Sigmoid colon (tissue), 4 donors: ENCODE measurements at regions not wholly inside any gene's neighbourhood (a gene's known extent, or its start where the extent isn't known, plus 50 kb on each side); places are given as distances from the start of the nearest gene placed in this dataset.

ENCODE experiments used
- CTCF ChIP-seq, 4 experiments: fragments of 450-650 bp in 3 of 4; fragments of 200-600 bp in 1 of 4; IDR thresholded peaks; one replicate each; pipeline ENCODE4 v1.5.1; 2016 to 2019; ENCODE audit warnings: antibody characterized with exemption in 4 of 4, mild to moderate bottlenecking in 3 of 4, moderate library complexity in 2 of 4
- EP300 ChIP-seq, 4 donors: sonication (generic); formaldehyde crosslinking; IDR thresholded peaks; one replicate each; pipeline ENCODE4 v1.6.1; 2017; ENCODE audit warnings: antibody characterized with exemption in 4 of 4
- POLR2A ChIP-seq, 2 donors: fragments of 450-650 bp; IDR thresholded peaks; one replicate each; pipeline ENCODE4 v1.6.1; 2016; ENCODE audit warnings: antibody characterized with exemption in 2 of 2, mild to moderate bottlenecking in 2 of 2, moderate library complexity in 2 of 2
- POLR2AphosphoS5 ChIP-seq, 4 donors: sonication (generic); formaldehyde crosslinking; IDR thresholded peaks; one replicate each; pipeline ENCODE4 v1.6.1; 2017; ENCODE audit warnings: antibody characterized with exemption in 4 of 4

GRCh38 chr2:196515608-196516007, 123.9 kb upstream of the CCDC150 start:
- no peak for TF ChIP-seq CTCF (IDR thresholded peaks at IDR 0.05)
- TF ChIP-seq EP300 (IDR thresholded peaks at IDR 0.05), result no peak
- no peak for TF ChIP-seq POLR2AphosphoS5 (IDR thresholded peaks at IDR 0.05)
- TF ChIP-seq POLR2A (IDR thresholded peaks at IDR 0.05), result no peak
